GM12891 (cell line): ENCODE measurements at regions not wholly inside any gene's neighbourhood (a gene's known extent, or its start where the extent isn't known, plus 50 kb on each side); places are given as distances from the start of the nearest gene placed in this dataset.

Experiments used
- PAX5 ChIP-seq: IDR thresholded peaks from 2 replicates; pipeline ENCODE4 v1.6.1; 2011; ENCODE audit warnings: low read length, moderate library complexity, mild to moderate bottlenecking; ENCODE audit not compliant: insufficient read depth, severe bottlenecking
- POLR2A ChIP-seq: IDR thresholded peaks from 2 replicates; pipeline ENCODE4 v1.6.1; 2011; ENCODE audit warnings: low read depth, low read length, control low read depth
- POLR2AphosphoS5 ChIP-seq: IDR thresholded peaks from 2 replicates; pipeline ENCODE4 v1.6.1; 2011; ENCODE audit warnings: low read depth, low read length, control low read depth
- POU2F2 ChIP-seq: IDR thresholded peaks from 2 replicates; pipeline ENCODE4 v1.6.1; 2011; ENCODE audit warnings: low read depth, mild to moderate bottlenecking, control low read depth, low read length, moderate library complexity
- SPI1 ChIP-seq: IDR thresholded peaks from 2 replicates; pipeline ENCODE4 v1.6.1; 2011; ENCODE audit warnings: low read depth, low read length, control low read depth
- TAF1 ChIP-seq: IDR thresholded peaks from 2 replicates; pipeline ENCODE4 v1.6.1; 2011; ENCODE audit warnings: low read depth, low read length, control low read depth

DNA sequence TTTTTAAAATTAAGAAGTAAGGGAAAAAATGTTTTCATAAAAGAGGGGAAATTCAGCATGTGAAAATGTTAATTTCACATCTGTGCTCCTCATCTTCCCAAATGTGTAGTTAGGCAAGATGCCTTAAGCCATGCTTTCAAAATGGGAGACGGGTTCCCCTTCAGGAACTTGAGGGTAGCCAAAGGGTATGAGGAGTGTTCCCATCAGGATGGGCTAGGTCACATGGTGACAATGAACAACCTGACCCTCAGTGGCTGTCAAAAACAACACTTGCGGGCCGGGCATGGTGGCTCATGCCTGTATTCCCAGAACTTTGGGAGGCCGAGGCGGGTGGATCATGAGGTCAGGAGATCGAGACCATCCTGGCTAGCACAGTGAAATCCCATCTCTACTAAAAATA lies 178.0 kb downstream of the ACTL7B start:
- TF ChIP-seq POLR2AphosphoS5, result no peak
- TF ChIP-seq POLR2A, result no peak
- TF ChIP-seq TAF1, result no peak
- no peak for TF ChIP-seq PAX5
- no peak for TF ChIP-seq SPI1
- no peak for TF ChIP-seq POU2F2
